ENCODE measurements at regions not wholly inside any gene's neighbourhood (a gene's known extent, or its start where the extent isn't known, plus 50 kb on each side); places are given as distances from the start of the nearest gene placed in this dataset.

DNA sequence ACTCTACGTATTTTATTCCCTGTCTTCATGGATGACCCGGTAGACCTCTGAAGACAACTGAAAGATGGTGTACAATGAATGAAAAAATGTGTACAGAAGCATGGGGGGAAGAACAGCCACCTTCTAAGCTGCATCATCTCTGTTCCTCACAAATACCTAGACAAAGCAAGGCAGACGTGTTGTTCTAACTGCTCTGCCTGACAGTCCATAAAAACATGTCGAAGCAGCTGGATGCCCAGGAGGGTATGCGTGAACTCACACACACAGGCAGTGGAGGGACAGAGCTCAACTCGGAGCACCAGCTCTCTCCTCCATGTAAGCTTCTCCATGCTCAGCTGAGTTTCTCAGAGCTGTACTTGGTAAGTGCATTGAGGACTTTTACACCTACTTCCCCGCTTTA, 327.4 kb downstream of the CTTN start:
- DNase-seq (ENCODE audit: low spot score) = no peak

DNA sequence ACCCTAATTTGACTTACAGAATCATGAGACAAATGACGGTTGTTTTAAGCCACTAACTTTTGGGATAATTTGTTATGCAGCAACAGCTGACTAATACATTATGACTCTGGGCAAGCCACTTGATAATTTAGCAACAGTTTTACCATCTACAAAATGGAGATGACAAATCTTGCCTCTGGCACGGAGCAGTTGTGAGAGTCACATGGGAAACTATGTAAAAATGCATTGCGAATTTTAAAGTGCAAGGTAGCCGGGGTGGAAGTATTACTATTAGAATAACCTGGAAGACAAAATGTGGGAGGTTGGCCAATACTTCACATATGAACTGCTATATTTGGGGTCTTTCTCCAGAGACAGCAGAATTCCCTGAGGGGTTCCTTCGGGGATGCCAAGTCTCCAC, 328.7 kb downstream of the CTTN start:
- no peak for DNase-seq (ENCODE audit: low spot score)

DNA sequence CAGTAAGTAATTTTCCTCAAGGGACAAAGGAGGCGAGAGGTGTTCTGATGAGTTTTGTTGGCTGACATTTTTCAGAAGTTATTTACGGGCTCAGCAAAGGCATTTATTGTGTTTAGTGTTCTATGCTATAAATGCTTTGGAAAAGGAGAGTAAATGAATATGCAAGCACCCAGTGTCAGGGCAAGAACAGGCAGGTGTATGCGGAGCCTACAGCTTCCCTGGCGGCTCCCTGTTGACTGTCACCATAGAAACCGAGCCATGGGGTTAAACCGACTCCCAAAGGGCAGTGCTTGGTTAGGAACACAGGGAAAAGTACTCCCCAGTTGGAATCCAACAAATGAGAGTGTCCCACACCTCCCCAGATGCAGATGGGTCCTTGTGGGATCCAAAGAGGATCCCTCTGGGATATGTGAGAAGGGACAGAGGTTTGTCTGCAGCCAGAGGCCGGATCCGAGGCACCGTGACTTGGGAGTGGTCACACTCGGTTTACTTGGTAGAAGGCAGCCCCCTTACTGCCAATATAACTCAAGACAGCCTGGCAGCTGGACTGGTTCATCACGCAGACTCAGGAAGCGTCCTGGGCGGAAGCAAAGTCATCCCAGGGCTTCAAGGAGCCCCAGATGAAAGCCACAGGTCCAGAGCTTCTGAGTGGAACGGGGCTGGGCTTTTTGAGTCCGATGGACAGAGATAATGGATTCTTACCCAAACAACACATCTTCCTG, 329.7 kb downstream of the CTTN start:
- DNase-seq (ENCODE audit: low spot score) = no peak

GRCh38 chr11:70729949-70730348, 331.6 kb downstream of the CTTN start:
- DNase-seq (ENCODE audit: low spot score) = no peak

DNA sequence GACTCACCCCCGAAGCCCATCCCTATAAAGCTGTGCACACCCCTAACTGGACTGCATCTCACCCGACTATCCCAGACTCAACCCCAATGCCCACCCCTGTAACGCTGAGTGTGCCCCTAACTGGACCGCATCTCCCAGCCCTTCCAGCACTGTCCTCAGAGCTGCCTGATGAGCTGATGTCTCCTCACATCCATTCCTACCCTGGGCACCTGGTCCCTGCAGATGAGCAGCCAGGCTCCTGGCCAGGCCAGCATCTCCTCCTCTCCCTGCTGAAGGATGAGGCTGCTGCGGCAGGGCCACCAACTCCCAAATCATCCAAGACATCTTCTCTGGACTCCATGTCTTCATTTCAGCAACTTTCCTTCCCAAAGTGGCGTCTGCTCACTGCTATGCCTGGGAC, 332.1 kb downstream of the CTTN start:
- DNase-seq (ENCODE audit: low spot score) = no peak

GRCh38 chr11:70731271-70732022, 333.1 kb downstream of the CTTN start:
- no peak for DNase-seq (ENCODE audit: low spot score)

DNA sequence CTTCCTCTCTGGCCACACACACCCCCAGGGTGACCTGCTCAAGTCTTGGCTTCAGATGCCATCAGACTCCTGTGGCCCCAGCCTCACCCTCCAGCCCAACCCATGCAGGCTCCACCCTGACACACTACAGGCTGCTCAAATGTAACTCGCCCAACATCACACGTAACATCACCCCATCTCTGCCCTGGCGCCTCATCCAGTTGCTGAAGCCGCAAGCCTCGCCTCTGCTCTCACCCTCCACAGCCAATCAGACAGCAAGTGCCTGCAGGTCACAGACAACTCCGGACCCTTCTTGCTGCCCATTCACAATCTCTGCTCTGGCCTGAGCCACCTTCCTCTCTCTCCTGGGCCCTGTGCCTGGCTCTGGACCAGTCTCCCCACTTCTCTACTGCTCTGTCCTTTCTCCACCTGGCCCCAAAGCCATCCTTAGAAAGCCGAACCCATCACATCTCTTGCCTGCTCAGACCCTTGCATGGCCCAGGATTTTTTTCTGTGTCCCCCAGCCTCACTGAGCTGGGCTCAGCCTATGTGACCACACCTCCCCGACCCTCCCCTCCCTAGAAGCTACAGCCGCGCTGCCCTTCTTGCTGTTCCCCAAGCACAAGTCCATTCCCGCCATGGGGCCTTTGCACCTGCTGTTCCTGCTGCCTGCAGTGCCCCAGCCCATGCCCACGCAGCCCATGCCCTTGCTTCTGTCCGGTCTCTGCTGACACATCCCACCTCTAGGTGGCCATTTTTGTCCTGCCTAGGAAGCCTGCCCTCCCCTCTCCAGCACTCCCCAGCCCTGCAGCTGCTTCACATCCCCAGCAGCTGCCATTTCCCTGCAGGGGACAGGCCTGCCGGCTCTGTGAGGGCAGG, 333.9 kb downstream of the CTTN start:
- DNase-seq (ENCODE audit: low spot score) = no peak

GRCh38 chr11:70732881-70733196, 334.5 kb downstream of the CTTN start:
- DNase-seq (ENCODE audit: low spot score) = no peak

- no peak for DNase-seq (ENCODE audit: low spot score)
Measured at GRCh38 chr11:70733327-70734325, 335.3 kb downstream of the CTTN start.

- no peak for DNase-seq (ENCODE audit: low spot score)
Measured at GRCh38 chr11:70734379-70734778, 336.1 kb downstream of the CTTN start.

GRCh38 chr11:70734911-70735310, 336.6 kb downstream of the CTTN start:
- DNase-seq (ENCODE audit: low spot score) = no peak

- DNase-seq (ENCODE audit: low spot score) = no peak
Measured at GRCh38 chr11:70735976-70736375, 337.6 kb downstream of the CTTN start.

- DNase-seq (ENCODE audit: low spot score) = no peak
Measured at GRCh38 chr11:70736461-70736860, 338.1 kb downstream of the CTTN start.

DNA sequence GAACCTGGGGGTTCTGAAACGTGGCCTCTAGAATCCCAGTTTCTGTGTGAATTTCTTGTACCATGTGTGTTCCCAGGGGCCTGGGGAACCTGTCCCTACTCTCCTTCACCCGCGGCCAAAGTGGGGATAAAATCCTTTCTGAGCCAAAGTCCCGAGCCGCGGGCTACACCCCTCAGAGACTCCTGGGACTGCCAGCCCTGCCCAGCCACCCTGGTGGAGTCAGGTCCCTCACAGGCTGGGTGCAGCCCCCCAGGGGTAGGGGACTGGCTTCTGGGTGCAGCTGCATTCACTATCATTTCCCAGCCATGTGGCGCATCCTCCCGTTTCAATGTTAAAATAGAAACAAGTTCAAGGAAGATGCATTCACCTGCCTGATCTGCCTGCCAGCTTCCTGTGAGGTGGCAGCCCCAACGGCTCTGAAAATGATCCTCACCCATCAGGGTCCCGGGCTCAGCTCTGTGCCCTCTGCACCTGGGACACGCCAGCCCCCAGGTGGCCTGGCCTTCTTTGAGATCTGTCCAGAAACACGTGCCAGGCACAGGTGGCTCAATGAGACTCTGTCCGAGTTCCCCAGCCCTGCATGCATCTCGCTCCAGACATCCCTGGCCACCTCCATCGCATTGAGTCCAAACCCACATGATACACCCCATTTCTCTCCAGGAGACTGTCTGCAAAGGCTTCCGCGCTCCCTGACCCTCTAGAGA, 338.8 kb downstream of the CTTN start:
- no peak for DNase-seq (ENCODE audit: low spot score)

GRCh38 chr11:70737816-70738630, 339.7 kb downstream of the CTTN start:
- no peak for DNase-seq (ENCODE audit: low spot score)

- no peak for DNase-seq (ENCODE audit: low spot score)
Measured at GRCh38 chr11:70738661-70739060, 340.3 kb downstream of the CTTN start.

DNA sequence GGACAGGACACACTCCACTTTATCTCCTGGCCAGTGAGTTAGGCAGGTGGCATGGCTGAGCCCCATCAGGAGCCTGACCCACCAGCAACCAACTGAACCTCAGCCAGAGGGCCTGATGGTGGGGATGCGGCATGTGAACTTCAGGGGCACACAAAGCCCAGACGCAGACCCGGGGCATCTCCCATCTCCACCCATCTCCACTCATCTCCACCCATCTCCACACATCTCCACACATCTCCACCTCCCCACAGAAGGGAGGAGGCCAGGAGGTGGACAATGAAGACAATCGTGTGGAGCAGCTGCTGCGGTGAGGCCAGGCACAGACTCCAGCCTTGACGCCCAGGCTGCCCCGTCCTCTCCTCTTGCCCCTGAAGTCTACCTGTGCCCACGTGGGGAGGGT, 340.8 kb downstream of the CTTN start:
- DNase-seq (ENCODE audit: low spot score) = no peak

GRCh38 chr11:70739811-70740487, 341.6 kb downstream of the CTTN start:
- DNase-seq (ENCODE audit: low spot score) = no peak

DNA sequence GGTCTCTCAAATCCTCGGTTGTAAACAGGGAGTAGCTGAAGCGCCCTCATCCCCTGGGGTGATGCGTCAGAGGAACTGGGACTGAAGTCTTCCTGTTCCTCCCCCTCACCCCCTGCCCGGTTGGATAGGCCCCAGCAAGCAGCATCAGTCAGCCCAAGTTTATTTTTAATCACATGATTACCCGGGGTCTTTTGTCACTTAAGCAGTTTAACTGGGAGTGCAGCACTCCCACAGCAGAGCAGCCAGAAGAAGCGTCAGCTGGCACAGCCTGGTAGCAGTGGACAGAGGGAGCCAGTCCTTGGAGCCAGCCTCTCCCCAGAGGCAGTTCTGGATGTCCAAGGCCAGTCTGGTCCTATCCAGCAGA, 342.1 kb downstream of the CTTN start:
- no peak for DNase-seq (ENCODE audit: low spot score)

GRCh38 chr11:70741085-70741484, 342.8 kb downstream of the CTTN start:
- DNase-seq (ENCODE audit: low spot score) = no peak

Measured in kidney tubule cell (primary cell).